Vagina (tissue), 2 donors: ENCODE measurements at regions not wholly inside any gene's neighbourhood (a gene's known extent, or its start where the extent isn't known, plus 50 kb on each side); places are given as distances from the start of the nearest gene placed in this dataset.

Experiments
- CTCF ChIP-seq, 3 experiments: fragments of 450-650 bp in 2 of 3; fragments of 200-600 bp in 1 of 3; sonication (generic) in 1 of 3; IDR thresholded peaks; one replicate each; pipeline ENCODE4 v1.5.1; 2017 to 2019; ENCODE audit warnings: antibody characterized with exemption in 3 of 3, mild to moderate bottlenecking in 2 of 3, moderate library complexity in 2 of 3
- POLR2A ChIP-seq, 2 donors: fragments of 450-650 bp; IDR thresholded peaks; one replicate each; pipeline ENCODE4 v1.6.1; 2017; ENCODE audit warnings: antibody characterized with exemption in 2 of 2, mild to moderate bottlenecking in 2 of 2, moderate library complexity in 2 of 2
- POLR2AphosphoS5 ChIP-seq, 2 donors: sonication (generic); formaldehyde crosslinking; IDR thresholded peaks; one replicate each; pipeline ENCODE4 v1.9.0; 2017; ENCODE audit warnings: antibody characterized with exemption in 2 of 2, mild to moderate bottlenecking in 2 of 2, low read depth in 1 of 2; ENCODE audit not compliant: insufficient read depth in 1 of 2

GRCh38 chr14:98195256-98195655, 1076.7 kb downstream of the BCL11B start:
- TF ChIP-seq CTCF (IDR thresholded peaks at IDR 0.05) (no peak), POLR2A (IDR thresholded peaks at IDR 0.05) (no peak), POLR2AphosphoS5 (IDR thresholded peaks at IDR 0.05; ENCODE audit: insufficient read depth in 1 of 2, low read depth in 1 of 2) (no peak)
